DND-41 (cell line): ENCODE measurements at regions not wholly inside any gene's neighbourhood (a gene's known extent, or its start where the extent isn't known, plus 50 kb on each side); places are given as distances from the start of the nearest gene placed in this dataset.

Source experiments
- ATAC-seq: fragments of 200-7000 bp; cut with Tn5 transposase; 3 replicates; pipeline ENCODE4 v1.9.1; 2021; ENCODE audit warnings: low read depth; ENCODE audit not compliant: insufficient read depth
- DNase-seq: peaks from one replicate; pipeline ENCODE4 v3.0.0-alpha.2; 2020
- H2AFZ ChIP-seq: 2 replicates; pipeline ENCODE4 v1.6.0; 2012; ENCODE audit warnings: low read depth, low read length
- H3K27ac ChIP-seq: 2 replicates; pipeline ENCODE4 v1.5.1; 2012; ENCODE audit warnings: low read length, inconsistent platforms
- H3K27me3 ChIP-seq: fragments of 200-600 bp; sonication (generic); 2 replicates; pipeline ENCODE4 v1.6.0; 2012; ENCODE audit warnings: low read length, mild to moderate bottlenecking, inconsistent platforms; ENCODE audit not compliant: insufficient read depth, poor library complexity
- H3K36me3 ChIP-seq: 2 replicates; pipeline ENCODE4 v1.5.1; 2012; ENCODE audit warnings: low read length, inconsistent platforms; ENCODE audit not compliant: insufficient read depth
- H3K4me1 ChIP-seq: 2 replicates; pipeline ENCODE4 v1.5.1; 2012; ENCODE audit warnings: mild to moderate bottlenecking, low read length; ENCODE audit not compliant: insufficient read depth
- H3K4me2 ChIP-seq: 2 replicates; pipeline ENCODE4 v1.6.0; 2012; ENCODE audit warnings: mild to moderate bottlenecking, moderate library complexity, low read length, inconsistent platforms; ENCODE audit not compliant: insufficient read depth
- H3K4me3 ChIP-seq, 2 experiments: fragments of 200-600 bp in 1 of 2; shearing (Covaris generic) in 1 of 2; 2 replicates each; pipeline ENCODE4 v1.5.1; 2012 to 2016; ENCODE audit warnings: inconsistent platforms in 2 of 2, low read length in 2 of 2, mild to moderate bottlenecking in 2 of 2, low read depth in 1 of 2, moderate library complexity in 1 of 2
- H3K79me2 ChIP-seq: 2 replicates; pipeline ENCODE4 v1.6.0; 2012; ENCODE audit warnings: low read length, inconsistent platforms; ENCODE audit not compliant: insufficient read depth
- H3K9ac ChIP-seq: 2 replicates; pipeline ENCODE4 v1.6.0; 2012; ENCODE audit warnings: low read depth, mild to moderate bottlenecking, inconsistent platforms, low read length, moderate library complexity
- H3K9me3 ChIP-seq: 2 replicates; pipeline ENCODE4 v1.5.1; 2012; ENCODE audit warnings: low read length, moderate library complexity, mild to moderate bottlenecking, inconsistent platforms; ENCODE audit not compliant: insufficient read depth, severe bottlenecking
- H4K20me1 ChIP-seq: 2 replicates; pipeline ENCODE4 v1.6.0; 2012; ENCODE audit warnings: low read length; ENCODE audit not compliant: insufficient read depth
- CTCF ChIP-seq: IDR thresholded peaks from 2 replicates; pipeline ENCODE4 v1.5.1; 2012; ENCODE audit warnings: borderline replicate concordance, low read length, moderate library complexity, mild to moderate bottlenecking; ENCODE audit not compliant: poor library complexity, severe bottlenecking; ENCODE audit errors: extremely low read depth
- EZH2 ChIP-seq: IDR thresholded peaks from 3 replicates; pipeline ENCODE4 v1.6.1; 2012; ENCODE audit warnings: borderline replicate concordance, low read depth, mild to moderate bottlenecking, moderate library complexity, low read length, inconsistent platforms; ENCODE audit not compliant: severe bottlenecking

GRCh38 chr1:87246436-87246835, 82.2 kb upstream of the LMO4 start:
- H2AFZ ChIP-seq, result no peak overlapping the region
- no peak for TF ChIP-seq CTCF
- TF ChIP-seq EZH2, result no peak
- no peak overlapping the region for H3K27ac ChIP-seq
- H3K9me3 ChIP-seq, result no peaks in the 10 kb centered on the region
- H3K4me3 ChIP-seq, result no peak overlapping the region
- no peaks in the 10 kb centered on the region for H3K36me3 ChIP-seq
- no peaks in the 10 kb centered on the region for H3K4me1 ChIP-seq
- H3K4me2 ChIP-seq, result no peak overlapping the region
- H4K20me1 ChIP-seq, result no peaks in the 10 kb centered on the region
- H3K9ac ChIP-seq, result no peak overlapping the region
- H3K79me2 ChIP-seq, result no peaks in the 10 kb centered on the region
- no peak for DNase-seq
- no peaks in the 10 kb centered on the region for H3K27me3 ChIP-seq
- no peak for ATAC-seq

GRCh38 chr1:87249803-87250202, 78.9 kb upstream of the LMO4 start:
- Histone ChIP-seq H3K27me3 (no peaks in the 10 kb centered on the region), H3K27ac (no peak overlapping the region), H3K9ac (no peak overlapping the region), H3K4me2 (no peak overlapping the region), H2AFZ (no peak overlapping the region), H3K79me2 (no peaks in the 10 kb centered on the region), H3K4me1 (no peaks in the 10 kb centered on the region), H4K20me1 (no peaks in the 10 kb centered on the region), H3K4me3 (no peak overlapping the region), H3K36me3 (no peaks in the 10 kb centered on the region), H3K9me3 (no peaks in the 10 kb centered on the region)
- ATAC-seq, result no peak
- DNase-seq, result no peak
- TF ChIP-seq EZH2 (no peak), CTCF (no peak)

GRCh38 chr1:87250336-87250735, 78.3 kb upstream of the LMO4 start:
- no peak overlapping the region for H3K9ac ChIP-seq
- no peaks in the 10 kb centered on the region for H4K20me1 ChIP-seq
- TF ChIP-seq EZH2 (no peak), CTCF (no peak)
- H3K4me1 ChIP-seq, result no peaks in the 10 kb centered on the region
- H3K27me3 ChIP-seq, result no peaks in the 10 kb centered on the region
- no peak overlapping the region for H3K27ac ChIP-seq
- H3K9me3 ChIP-seq, result no peaks in the 10 kb centered on the region
- no peak overlapping the region for H3K4me2 ChIP-seq
- ATAC-seq, result no peak
- no peak overlapping the region for H3K4me3 ChIP-seq
- no peak for DNase-seq
- H3K79me2 ChIP-seq, result no peaks in the 10 kb centered on the region
- H3K36me3 ChIP-seq, result no peaks in the 10 kb centered on the region
- H2AFZ ChIP-seq, result no peak overlapping the region

- Histone ChIP-seq H3K27ac (no peak overlapping the region), H3K4me1 (no peaks in the 10 kb centered on the region), H3K9ac (no peak overlapping the region), H3K4me3 (no peak overlapping the region), H2AFZ (no peak overlapping the region), H3K79me2 (no peaks in the 10 kb centered on the region), H3K4me2 (no peak overlapping the region), H4K20me1 (no peaks in the 10 kb centered on the region), H3K36me3 (no peaks in the 10 kb centered on the region), H3K9me3 (no peaks in the 10 kb centered on the region), H3K27me3 (no peaks in the 10 kb centered on the region)
- DNase-seq (no peak), ATAC-seq (no peak)
- TF ChIP-seq EZH2 (no peak), CTCF (no peak)
These were observed 76.3 kb upstream of the LMO4 start for GRCh38 chr1:87252406-87252805.
